KMS-11 (cell line): ENCODE measurements at regions not wholly inside any gene's neighbourhood (a gene's known extent, or its start where the extent isn't known, plus 50 kb on each side); places are given as distances from the start of the nearest gene placed in this dataset.

Experiments used
- H2AFZ ChIP-seq: fragments of 200-600 bp; sonication (generic); 2 replicates; pipeline ENCODE4 v1.6.1; 2016; ENCODE audit warnings: antibody characterized with exemption, mixed run types, low read depth
- H3K27ac ChIP-seq: fragments of 200-600 bp; sonication (generic); 2 replicates; pipeline ENCODE4 v1.6.1; 2016; ENCODE audit warnings: mild to moderate bottlenecking, mixed run types
- H3K27me3 ChIP-seq: fragments of 200-600 bp; sonication (generic); 2 replicates; pipeline ENCODE4 v1.6.1; 2017; ENCODE audit warnings: mild to moderate bottlenecking, low read depth, mixed run types, moderate library complexity; ENCODE audit not compliant: insufficient read depth
- H3K36me3 ChIP-seq: fragments of 200-600 bp; sonication (generic); 2 replicates; pipeline ENCODE4 v1.6.1; 2017; ENCODE audit warnings: mild to moderate bottlenecking, mixed run types; ENCODE audit not compliant: insufficient read depth
- H3K4me1 ChIP-seq: fragments of 200-600 bp; sonication (generic); 2 replicates; pipeline ENCODE4 v1.6.1; 2016; ENCODE audit warnings: mild to moderate bottlenecking, low read depth, mixed run types; ENCODE audit not compliant: poor library complexity, severe bottlenecking
- H3K4me2 ChIP-seq: fragments of 200-600 bp; sonication (generic); 2 replicates; pipeline ENCODE4 v1.7.0; 2016; ENCODE audit warnings: mild to moderate bottlenecking, mixed run types
- H3K4me3 ChIP-seq: fragments of 200-600 bp; sonication (generic); IDR thresholded peaks from 2 replicates; pipeline ENCODE4 v1.6.1; 2017; ENCODE audit warnings: low read depth, low read length, mixed read lengths; ENCODE audit not compliant: insufficient read depth
- H3K79me2 ChIP-seq: fragments of 200-600 bp; sonication (generic); 2 replicates; pipeline ENCODE4 v1.6.1; 2016; ENCODE audit warnings: low read depth, mixed run types; ENCODE audit not compliant: insufficient read depth
- H3K9ac ChIP-seq: fragments of 200-600 bp; sonication (generic); 2 replicates; pipeline ENCODE4 v1.6.1; 2016; ENCODE audit warnings: mild to moderate bottlenecking, mixed run types
- H4K20me1 ChIP-seq: fragments of 200-600 bp; sonication (generic); 2 replicates; pipeline ENCODE4 v1.6.1; 2016; ENCODE audit warnings: mild to moderate bottlenecking, mixed run types; ENCODE audit not compliant: insufficient read depth
- TF ChIP-seq, protein P1 (sequence below): fragments of 200-600 bp; sonication (generic); conservative IDR thresholded peaks from 2 replicates; pipeline ENCODE4 v1.6.1; 2017; ENCODE audit warnings: low read depth, mild to moderate bottlenecking, antibody characterized with exemption, low read length, moderate library complexity, mixed read lengths

DNA sequence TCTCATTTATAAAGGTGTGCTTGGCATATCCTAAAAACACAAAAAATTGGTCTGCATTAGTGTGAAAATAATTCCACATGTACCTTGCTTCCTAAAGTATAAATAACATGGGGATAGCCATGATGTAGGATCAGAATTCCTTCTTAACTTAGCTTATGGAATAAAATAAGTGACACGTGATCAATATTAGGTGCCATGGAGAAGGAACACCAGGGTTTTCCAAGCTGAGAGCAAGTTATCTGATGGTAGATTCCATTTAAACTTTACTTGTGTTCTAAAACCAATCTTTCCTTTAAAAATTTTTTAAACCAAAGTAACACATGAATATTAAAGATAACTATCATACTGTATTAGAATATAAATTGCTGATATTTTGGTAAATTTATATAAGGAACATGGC, 300.5 kb downstream of the ZPLD1 start:
- Histone ChIP-seq H3K4me1 (no peaks in the 10 kb centered on the region), H3K4me3 (no peak overlapping the region), H3K79me2 (no peaks in the 10 kb centered on the region), H3K4me2 (no peak overlapping the region), H4K20me1 (no peaks in the 10 kb centered on the region), H2AFZ (no peak overlapping the region), H3K27ac (no peak overlapping the region), H3K9ac (no peak overlapping the region), H3K36me3 (no peaks in the 10 kb centered on the region), H3K27me3 (no peaks in the 10 kb centered on the region)
- TF ChIP-seq, protein P1, sequence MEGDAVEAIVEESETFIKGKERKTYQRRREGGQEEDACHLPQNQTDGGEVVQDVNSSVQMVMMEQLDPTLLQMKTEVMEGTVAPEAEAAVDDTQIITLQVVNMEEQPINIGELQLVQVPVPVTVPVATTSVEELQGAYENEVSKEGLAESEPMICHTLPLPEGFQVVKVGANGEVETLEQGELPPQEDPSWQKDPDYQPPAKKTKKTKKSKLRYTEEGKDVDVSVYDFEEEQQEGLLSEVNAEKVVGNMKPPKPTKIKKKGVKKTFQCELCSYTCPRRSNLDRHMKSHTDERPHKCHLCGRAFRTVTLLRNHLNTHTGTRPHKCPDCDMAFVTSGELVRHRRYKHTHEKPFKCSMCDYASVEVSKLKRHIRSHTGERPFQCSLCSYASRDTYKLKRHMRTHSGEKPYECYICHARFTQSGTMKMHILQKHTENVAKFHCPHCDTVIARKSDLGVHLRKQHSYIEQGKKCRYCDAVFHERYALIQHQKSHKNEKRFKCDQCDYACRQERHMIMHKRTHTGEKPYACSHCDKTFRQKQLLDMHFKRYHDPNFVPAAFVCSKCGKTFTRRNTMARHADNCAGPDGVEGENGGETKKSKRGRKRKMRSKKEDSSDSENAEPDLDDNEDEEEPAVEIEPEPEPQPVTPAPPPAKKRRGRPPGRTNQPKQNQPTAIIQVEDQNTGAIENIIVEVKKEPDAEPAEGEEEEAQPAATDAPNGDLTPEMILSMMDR: no peak

DNA sequence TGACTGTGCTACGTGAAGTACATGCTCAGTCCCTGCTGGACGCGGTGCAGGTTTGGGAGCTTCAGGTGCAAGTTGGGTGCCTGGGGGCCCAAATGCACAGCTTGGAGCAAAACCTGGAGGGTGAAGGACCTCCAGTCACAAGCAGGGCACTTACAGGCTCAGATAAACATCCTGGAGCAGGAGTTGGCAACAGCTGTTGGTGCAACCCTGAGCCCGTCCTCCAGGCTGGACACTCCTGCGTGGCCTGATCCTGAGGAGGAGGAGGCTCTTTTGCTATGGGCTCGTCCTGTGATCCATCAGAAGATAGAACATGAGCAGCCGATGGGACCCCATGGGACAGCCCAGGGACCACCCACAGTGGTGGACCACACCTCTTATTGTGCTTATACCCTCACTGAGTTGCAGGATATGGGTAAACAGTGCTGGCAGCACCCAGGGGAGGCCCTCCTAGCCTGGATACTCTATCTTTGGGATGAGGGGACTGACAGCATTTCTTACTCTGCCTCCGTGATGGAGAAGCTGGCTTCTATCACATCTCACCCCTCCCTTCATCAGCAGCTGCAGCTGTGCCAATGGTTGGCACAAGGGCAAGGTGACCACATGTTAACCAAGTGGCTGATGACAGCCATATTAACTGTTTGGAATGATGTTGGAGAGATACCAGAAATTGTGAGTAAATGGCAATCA, 301.6 kb downstream of the ZPLD1 start:
- Histone ChIP-seq H3K9ac (no peak overlapping the region), H3K79me2 (no peaks in the 10 kb centered on the region), H3K27ac (no peak overlapping the region), H2AFZ (no peak overlapping the region), H4K20me1 (no peaks in the 10 kb centered on the region), H3K4me3 (no peak overlapping the region), H3K36me3 (no peaks in the 10 kb centered on the region), H3K4me1 (no peaks in the 10 kb centered on the region), H3K27me3 (no peaks in the 10 kb centered on the region), H3K4me2 (no peak overlapping the region)
- TF ChIP-seq, protein P1: no peak

DNA sequence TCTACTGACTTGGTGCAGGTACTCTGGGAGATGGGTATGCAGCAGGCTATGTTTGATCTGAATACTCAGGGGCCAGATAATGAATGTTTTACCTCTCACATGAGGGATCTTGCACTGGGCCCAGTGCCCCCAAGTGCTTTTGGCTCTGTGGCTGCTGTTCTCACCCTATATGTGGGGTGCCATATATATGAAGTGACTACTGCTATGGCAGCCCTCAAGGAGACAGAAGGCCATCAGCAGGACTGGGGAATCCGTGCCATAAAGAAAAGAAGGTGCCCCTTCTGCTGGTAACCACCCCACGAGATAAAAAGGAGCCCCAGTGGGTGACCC, 302.1 kb downstream of the ZPLD1 start:
- TF ChIP-seq, protein P1: no peak
- Histone ChIP-seq H2AFZ (no peak overlapping the region), H3K4me3 (no peak overlapping the region), H3K36me3 (no peaks in the 10 kb centered on the region), H3K79me2 (no peaks in the 10 kb centered on the region), H4K20me1 (no peaks in the 10 kb centered on the region), H3K4me1 (no peaks in the 10 kb centered on the region), H3K27ac (no peak overlapping the region), H3K4me2 (no peak overlapping the region), H3K9ac (no peak overlapping the region), H3K27me3 (no peaks in the 10 kb centered on the region)

DNA sequence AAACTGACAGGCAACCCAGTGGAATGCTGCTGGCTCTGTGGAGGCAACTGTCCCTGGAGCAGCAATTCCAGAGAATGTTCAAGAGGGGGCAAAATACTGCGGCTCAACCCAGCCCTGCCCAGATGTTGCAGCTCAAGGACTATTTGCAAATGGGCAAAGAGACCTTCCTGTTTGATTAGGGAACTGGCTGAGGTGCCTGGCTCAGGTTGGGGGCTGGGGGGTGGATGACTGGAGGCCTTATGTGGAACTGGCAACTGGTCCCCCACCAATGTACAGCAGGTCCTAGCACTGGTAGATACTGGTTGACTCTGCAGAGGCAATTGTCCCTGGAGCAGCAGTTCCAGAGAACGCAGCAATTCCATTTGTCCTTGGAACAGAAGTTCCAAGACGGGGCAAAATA, 302.5 kb downstream of the ZPLD1 start:
- Histone ChIP-seq H3K27ac (no peak overlapping the region), H3K36me3 (no peaks in the 10 kb centered on the region), H3K4me2 (no peak overlapping the region), H3K4me3 (no peak overlapping the region), H3K9ac (no peak overlapping the region), H4K20me1 (no peaks in the 10 kb centered on the region), H3K79me2 (no peaks in the 10 kb centered on the region), H3K4me1 (no peaks in the 10 kb centered on the region), H2AFZ (no peak overlapping the region), H3K27me3 (no peaks in the 10 kb centered on the region)
- TF ChIP-seq, protein P1: no peak
